Keratinocyte (primary cell): ENCODE measurements at regions not wholly inside any gene's neighbourhood (a gene's known extent, or its start where the extent isn't known, plus 50 kb on each side); places are given as distances from the start of the nearest gene placed in this dataset.

Experiments used
- DNase-seq: peaks from one replicate; pipeline ENCODE4 v3.0.0-alpha.2; 2011; ENCODE audit warnings: low read depth, missing footprints, low spot score
- FAIRE-seq: peaks from 2 replicates; lab custom pipeline; 2011; peaks lifted over from hg19 to GRCh38; lab: Jason Lieb, UNC
- H2AFZ ChIP-seq: 2 replicates; pipeline ENCODE4 v1.6.0; 2012; ENCODE audit warnings: low read length, control low read depth, inconsistent platforms; ENCODE audit not compliant: control insufficient read depth
- H3K27ac ChIP-seq: 2 replicates; pipeline ENCODE4 v1.5.1; 2011; ENCODE audit warnings: low read length; ENCODE audit not compliant: control insufficient read depth, insufficient read depth
- H3K27me3 ChIP-seq: 3 replicates; pipeline ENCODE4 v1.6.0; 2011; ENCODE audit warnings: low read length; ENCODE audit not compliant: control insufficient read depth, insufficient read depth; ENCODE audit errors: extremely low read depth
- H3K36me3 ChIP-seq, 2 experiments: 2 replicates in 1 of 2; 3 replicates in 1 of 2; pipeline ENCODE4 v1.5.1; 2011; ENCODE audit warnings: low read length in 2 of 2, mild to moderate bottlenecking in 1 of 2; ENCODE audit not compliant: control insufficient read depth in 2 of 2, insufficient read depth in 2 of 2; ENCODE audit errors: extremely low read depth in 1 of 2
- H3K4me1 ChIP-seq: 3 replicates; pipeline ENCODE4 v1.5.1; 2011; ENCODE audit warnings: low read length; ENCODE audit not compliant: control insufficient read depth, insufficient read depth; ENCODE audit errors: extremely low read depth
- H3K4me2 ChIP-seq: 3 replicates; pipeline ENCODE4 v1.6.0; 2011; ENCODE audit warnings: low read depth, low read length; ENCODE audit not compliant: control insufficient read depth, insufficient read depth; ENCODE audit errors: extremely low read depth
- H3K4me3 ChIP-seq, 3 experiments: fragments of 200-600 bp in 1 of 3; sonication (generic) in 1 of 3; 2 replicates in 2 of 3; 3 replicates in 1 of 3; pipeline ENCODE4 v1.5.1; 2011 to 2016; ENCODE audit warnings: low read length in 3 of 3, mild to moderate bottlenecking in 3 of 3, control low read depth in 2 of 3, inconsistent platforms in 1 of 3, low read depth in 1 of 3, mixed read lengths in 1 of 3, mixed run types in 1 of 3, moderate library complexity in 1 of 3; ENCODE audit not compliant: control insufficient read depth in 2 of 3, insufficient read depth in 2 of 3; ENCODE audit errors: extremely low read depth in 1 of 3
- H3K79me2 ChIP-seq: 2 replicates; pipeline ENCODE4 v1.6.0; 2012; ENCODE audit warnings: low read length; ENCODE audit not compliant: control insufficient read depth, insufficient read depth
- H3K9ac ChIP-seq: 3 replicates; pipeline ENCODE4 v1.6.0; 2011; ENCODE audit warnings: low read length; ENCODE audit not compliant: control insufficient read depth, insufficient read depth; ENCODE audit errors: extremely low read depth
- H3K9me1 ChIP-seq: 3 replicates; pipeline ENCODE4 v1.6.0; 2011; ENCODE audit warnings: low read length; ENCODE audit not compliant: control insufficient read depth, insufficient read depth; ENCODE audit errors: extremely low read depth
- H3K9me3 ChIP-seq: 2 replicates; pipeline ENCODE4 v1.5.1; 2012; ENCODE audit warnings: low read depth, low read length; ENCODE audit not compliant: control insufficient read depth
- H4K20me1 ChIP-seq: 3 replicates; pipeline ENCODE4 v1.6.0; 2011; ENCODE audit warnings: low read length; ENCODE audit not compliant: control insufficient read depth, insufficient read depth; ENCODE audit errors: extremely low read depth
- CTCF ChIP-seq, 3 experiments: IDR thresholded peaks in 1 of 3; conservative IDR thresholded peaks in 1 of 3; optimal IDR thresholded peaks in 1 of 3; 2 replicates in 2 of 3; 3 replicates in 1 of 3; pipeline versions ENCODE3 to v1.5.1; 2011; ENCODE audit warnings: low read length in 3 of 3, mild to moderate bottlenecking in 3 of 3, moderate library complexity in 2 of 3, control low read depth in 1 of 3, inconsistent platforms in 1 of 3; ENCODE audit not compliant: insufficient read depth in 2 of 3; ENCODE audit errors: extremely low read depth in 1 of 3
- EZH2 ChIP-seq: IDR thresholded peaks from one replicate; pipeline ENCODE4 v1.6.1; 2012; ENCODE audit warnings: inconsistent platforms, mild to moderate bottlenecking, low read length, moderate library complexity
- dilution Hi-C: fragments of 300-500 bp; cut with MboI; formaldehyde crosslinking; loops from one replicate; pipeline ENCODE4 v1.7.0; 2020; ENCODE audit warnings: low sequenced_read_pairs; ENCODE audit not compliant: extremely low pct_ligation_motif_present

- no peak for FAIRE-seq
- dilution Hi-C loops: no loop called here
- H3K9me3 ChIP-seq: no peaks in the 10 kb centered on the region
- H3K79me2 ChIP-seq: no peaks in the 10 kb centered on the region
- H3K36me3 ChIP-seq: no peaks in the 10 kb centered on the region
- H3K4me1 ChIP-seq: peaks cover 13% of the 10 kb centered on the region
- no peak overlapping the region for H3K4me3 ChIP-seq
- no peak overlapping the region for H2AFZ ChIP-seq
- no peaks in the 10 kb centered on the region for H4K20me1 ChIP-seq
- no peak overlapping the region for H3K4me2 ChIP-seq
- H3K9me1 ChIP-seq: no peaks in the 10 kb centered on the region
- H3K27me3 ChIP-seq: no peaks in the 10 kb centered on the region
- H3K27ac ChIP-seq: no peak overlapping the region
- H3K9ac ChIP-seq: no peak overlapping the region
- TF ChIP-seq EZH2 (no peak), CTCF (optimal IDR thresholded peaks at IDR 0.05 in 1 of 3, IDR thresholded peaks at IDR 0.05 in 1 of 3, conservative IDR thresholded peaks at IDR 0.05 in 1 of 3; ENCODE audit: extremely low read depth in 1 of 3, insufficient read depth in 2 of 3, low read length in 3 of 3) (no peak)
- no peak for DNase-seq
Measured at GRCh38 chr5:32512926-32513325, 68.4 kb upstream of the ZFR start.

- no peaks in the 10 kb centered on the region for H3K9me3 ChIP-seq
- H3K36me3 ChIP-seq: no peaks in the 10 kb centered on the region
- H3K27ac ChIP-seq: no peak overlapping the region
- H3K27me3 ChIP-seq: no peaks in the 10 kb centered on the region
- no peak overlapping the region for H2AFZ ChIP-seq
- H3K79me2 ChIP-seq: no peaks in the 10 kb centered on the region
- no peak overlapping the region for H3K9ac ChIP-seq
- H3K4me1 ChIP-seq: peaks cover 23% of the 10 kb centered on the region
- dilution Hi-C loops: no loop called here
- no peak for DNase-seq
- H3K4me2 ChIP-seq: no peak overlapping the region
- no peak for TF ChIP-seq EZH2
- FAIRE-seq: no peak
- no peak overlapping the region for H3K4me3 ChIP-seq
- no peaks in the 10 kb centered on the region for H4K20me1 ChIP-seq
- no peaks in the 10 kb centered on the region for H3K9me1 ChIP-seq
Measured at GRCh38 chr5:32511776-32512374, 67.3 kb upstream of the ZFR start.

- Histone ChIP-seq H3K36me3 (no peaks in the 10 kb centered on the region), H3K9ac (no peak overlapping the region), H3K27me3 (no peaks in the 10 kb centered on the region), H3K9me3 (no peaks in the 10 kb centered on the region), H3K79me2 (no peaks in the 10 kb centered on the region), H3K9me1 (no peaks in the 10 kb centered on the region), H3K27ac (no peak overlapping the region), H4K20me1 (no peaks in the 10 kb centered on the region), H2AFZ (no peak overlapping the region), H3K4me3 (no peak overlapping the region), H3K4me2 (no peak overlapping the region), H3K4me1 (peaks cover 33% of the 10 kb centered on the region)
- dilution Hi-C loops: no loop called here
- DNase-seq (no peak), FAIRE-seq (no peak)
- TF ChIP-seq EZH2 (no peak), CTCF (optimal IDR thresholded peaks at IDR 0.05 in 1 of 3, IDR thresholded peaks at IDR 0.05 in 1 of 3, conservative IDR thresholded peaks at IDR 0.05 in 1 of 3; ENCODE audit: extremely low read depth in 1 of 3, insufficient read depth in 2 of 3, low read length in 3 of 3) (no peak)
Measured at GRCh38 chr5:32510860-32511259, 66.3 kb upstream of the ZFR start.
